IPS-18a (cell line): ENCODE measurements at regions not wholly inside any gene's neighbourhood (a gene's known extent, or its start where the extent isn't known, plus 50 kb on each side); places are given as distances from the start of the nearest gene placed in this dataset.

Source experiments
- H3K27ac ChIP-seq: one replicate; pipeline ENCODE4 v1.5.1; 2013; ENCODE audit warnings: low read length
- H3K27me3 ChIP-seq: one replicate; pipeline ENCODE4 v1.6.1; 2013; ENCODE audit warnings: mild to moderate bottlenecking, low read length; ENCODE audit not compliant: control insufficient read depth, insufficient read depth
- H3K36me3 ChIP-seq: one replicate; pipeline ENCODE4 v1.6.1; 2013; ENCODE audit warnings: low read depth, low read length; ENCODE audit not compliant: control insufficient read depth
- H3K4me1 ChIP-seq: one replicate; pipeline ENCODE4 v1.6.1; 2013; ENCODE audit warnings: low read depth, low read length; ENCODE audit not compliant: control insufficient read depth
- H3K4me3 ChIP-seq: one replicate; pipeline ENCODE4 v1.5.1; 2013; ENCODE audit warnings: low read length
- H3K9ac ChIP-seq: one replicate; pipeline ENCODE4 v1.6.1; 2013; ENCODE audit warnings: mild to moderate bottlenecking, low read length, moderate library complexity
- H3K9me3 ChIP-seq: one replicate; pipeline ENCODE4 v1.6.1; 2013; ENCODE audit warnings: low read depth, low read length; ENCODE audit not compliant: control insufficient read depth

DNA sequence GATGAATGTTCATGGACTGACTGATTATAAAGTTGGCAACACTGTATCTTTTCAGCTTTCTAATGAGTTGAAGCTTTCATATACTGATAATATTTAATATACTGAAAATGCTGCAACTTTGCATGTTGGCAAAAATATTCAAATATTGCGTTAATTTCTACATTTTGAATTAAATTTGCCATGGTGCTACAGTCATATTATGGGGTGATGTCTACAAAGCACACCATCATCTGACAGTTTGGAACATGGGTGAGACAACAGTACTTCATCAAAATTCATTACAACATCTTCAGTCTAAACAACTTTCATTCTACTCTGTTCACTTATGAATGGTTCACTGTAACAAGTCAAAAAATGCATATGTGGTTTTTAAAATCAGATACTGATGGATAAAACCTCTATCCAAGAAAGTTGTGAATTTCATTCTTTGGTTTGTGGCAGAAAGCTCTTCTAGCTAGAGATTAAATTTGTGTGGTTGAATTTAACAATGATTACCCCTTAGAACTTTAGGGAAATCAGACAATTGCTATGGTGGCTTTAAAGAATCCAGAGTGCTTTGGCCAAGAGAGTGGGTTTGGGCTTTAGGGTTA is 136.4 kb downstream of the TMEM26 start:
- H3K9ac ChIP-seq: no peak overlapping the region
- no peaks in the 10 kb centered on the region for H3K9me3 ChIP-seq
- no peak overlapping the region for H3K4me3 ChIP-seq
- no peak overlapping the region for H3K27ac ChIP-seq
- no peaks in the 10 kb centered on the region for H3K36me3 ChIP-seq
- no peaks in the 10 kb centered on the region for H3K27me3 ChIP-seq
- no peaks in the 10 kb centered on the region for H3K4me1 ChIP-seq

DNA sequence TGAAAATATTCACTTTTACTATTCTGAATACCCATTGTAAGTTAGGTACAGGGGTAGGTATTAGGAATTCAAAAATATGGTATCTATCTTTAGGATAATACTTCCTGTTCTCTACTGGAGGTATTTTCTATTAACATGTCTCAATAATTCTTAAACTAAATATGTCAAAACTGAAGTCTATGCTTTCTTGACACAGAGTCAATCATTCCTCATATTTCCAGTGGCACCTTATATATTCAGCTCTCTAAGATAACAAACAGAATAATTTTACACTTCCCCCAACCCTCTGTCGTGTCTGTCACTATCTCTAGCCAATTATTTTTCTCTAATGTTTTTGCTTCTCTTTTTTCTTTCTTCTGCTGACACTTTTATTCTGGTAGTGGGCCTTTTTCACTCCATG is 138.9 kb downstream of the TMEM26 start:
- Histone ChIP-seq H3K4me3 (no peak overlapping the region), H3K9me3 (no peaks in the 10 kb centered on the region), H3K9ac (no peak overlapping the region), H3K36me3 (no peaks in the 10 kb centered on the region), H3K27me3 (no peaks in the 10 kb centered on the region), H3K4me1 (no peaks in the 10 kb centered on the region), H3K27ac (no peak overlapping the region)

DNA sequence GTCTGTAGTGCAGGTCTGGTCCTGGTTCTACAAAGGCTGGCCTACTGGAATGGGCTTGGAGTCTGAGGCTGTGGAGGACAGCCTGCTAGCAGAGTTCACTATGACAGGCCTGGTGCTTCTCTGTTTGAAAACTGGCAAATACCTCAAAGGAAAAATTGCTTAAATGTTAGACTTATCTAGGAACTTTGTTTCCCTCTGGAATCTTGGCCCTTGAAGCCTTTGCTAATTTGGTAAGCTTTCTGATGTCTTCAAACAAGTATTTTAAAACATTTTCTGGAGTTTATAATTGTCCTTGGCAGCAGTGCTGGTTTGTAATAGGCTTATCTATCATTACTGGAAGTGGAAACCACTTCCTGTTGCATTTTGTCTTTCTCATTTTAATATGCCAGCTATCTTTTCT is 139.7 kb downstream of the TMEM26 start:
- Histone ChIP-seq H3K4me1 (no peaks in the 10 kb centered on the region), H3K4me3 (no peak overlapping the region), H3K27me3 (no peaks in the 10 kb centered on the region), H3K36me3 (no peaks in the 10 kb centered on the region), H3K27ac (no peak overlapping the region), H3K9ac (no peak overlapping the region), H3K9me3 (no peaks in the 10 kb centered on the region)

DNA sequence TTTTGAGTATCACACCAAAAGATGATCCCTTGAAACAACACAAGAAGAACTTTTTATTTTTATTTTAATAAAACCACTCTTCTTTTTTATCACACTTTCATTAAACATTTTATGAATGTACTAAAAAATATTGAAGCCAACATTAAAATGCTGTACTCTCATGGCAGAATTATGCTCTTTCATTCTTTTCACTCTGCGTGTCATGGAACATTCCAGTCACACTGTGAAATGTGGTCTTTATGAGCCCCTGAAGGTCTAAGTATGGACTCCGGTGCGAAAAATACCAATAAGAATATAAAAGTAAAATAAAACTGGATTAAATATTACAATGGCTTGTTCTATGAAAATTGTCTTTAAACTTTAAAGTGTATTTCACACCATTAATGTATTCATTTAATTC is 148.4 kb downstream of the TMEM26 start:
- no peaks in the 10 kb centered on the region for H3K4me1 ChIP-seq
- no peaks in the 10 kb centered on the region for H3K9me3 ChIP-seq
- H3K36me3 ChIP-seq: no peaks in the 10 kb centered on the region
- H3K9ac ChIP-seq: no peak overlapping the region
- no peak overlapping the region for H3K27ac ChIP-seq
- no peaks in the 10 kb centered on the region for H3K27me3 ChIP-seq
- no peak overlapping the region for H3K4me3 ChIP-seq

DNA sequence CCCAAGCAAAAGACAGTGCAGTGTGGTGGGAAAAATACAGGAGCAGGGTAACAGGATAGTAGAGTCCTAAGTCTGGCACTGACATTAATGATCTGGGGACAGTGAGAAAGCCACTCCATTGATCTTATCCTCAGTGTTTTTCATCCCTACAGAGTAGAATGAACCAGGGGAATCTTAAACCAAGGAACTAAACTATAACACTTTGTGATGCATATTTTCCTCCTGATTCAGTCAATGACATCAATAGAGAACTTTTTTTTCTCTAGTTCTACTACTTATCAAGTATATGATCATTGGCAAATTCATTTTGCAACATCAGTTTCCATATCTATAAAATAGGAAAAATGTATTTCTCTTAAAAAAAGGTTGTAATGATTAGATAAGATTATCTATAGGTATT is 151.1 kb downstream of the TMEM26 start:
- Histone ChIP-seq H3K4me1 (no peaks in the 10 kb centered on the region), H3K9me3 (no peaks in the 10 kb centered on the region), H3K27me3 (no peaks in the 10 kb centered on the region), H3K9ac (no peak overlapping the region), H3K36me3 (no peaks in the 10 kb centered on the region), H3K4me3 (no peak overlapping the region), H3K27ac (no peak overlapping the region)

DNA sequence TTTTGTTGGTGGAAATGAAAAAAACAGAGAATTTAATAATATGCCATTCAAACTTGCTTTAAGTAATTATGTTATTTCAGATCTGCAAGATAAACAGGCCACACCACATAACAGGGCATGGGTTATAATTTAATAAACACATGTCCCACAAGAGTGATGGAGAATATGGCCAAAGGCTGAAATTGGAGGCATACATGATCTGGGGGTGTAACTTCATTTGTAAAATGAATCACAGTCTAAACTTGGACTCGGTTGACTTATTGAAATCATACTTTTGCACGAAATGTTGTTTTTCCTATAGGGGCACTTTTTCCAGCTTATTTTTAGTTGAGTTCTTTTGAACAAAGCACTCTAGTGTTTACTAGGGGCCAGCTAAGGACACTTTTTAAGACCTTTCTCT is 151.6 kb downstream of the TMEM26 start:
- H3K4me3 ChIP-seq: no peak overlapping the region
- H3K36me3 ChIP-seq: no peaks in the 10 kb centered on the region
- no peak overlapping the region for H3K27ac ChIP-seq
- no peak overlapping the region for H3K9ac ChIP-seq
- no peaks in the 10 kb centered on the region for H3K27me3 ChIP-seq
- no peaks in the 10 kb centered on the region for H3K9me3 ChIP-seq
- no peaks in the 10 kb centered on the region for H3K4me1 ChIP-seq

DNA sequence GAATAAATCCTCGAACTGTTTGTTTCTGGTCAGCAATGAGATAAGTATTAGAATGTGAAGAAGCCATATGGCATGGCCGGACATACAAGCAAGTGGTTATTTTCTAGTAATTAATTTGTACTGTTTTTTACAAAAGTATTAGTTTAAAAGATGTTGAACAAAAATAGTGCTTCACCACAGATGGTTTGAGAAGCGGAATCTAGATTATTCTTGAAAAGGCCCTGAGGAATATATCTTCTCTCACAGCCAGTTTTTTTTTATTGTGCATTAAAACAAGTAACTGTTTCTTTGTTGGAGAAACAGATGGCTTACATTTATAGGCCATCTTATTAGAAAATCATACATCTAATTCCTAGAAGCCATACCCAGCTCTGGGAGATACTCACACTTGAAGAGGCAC is 153.3 kb downstream of the TMEM26 start:
- H3K27me3 ChIP-seq: no peaks in the 10 kb centered on the region
- H3K27ac ChIP-seq: no peak overlapping the region
- H3K9me3 ChIP-seq: no peaks in the 10 kb centered on the region

DNA sequence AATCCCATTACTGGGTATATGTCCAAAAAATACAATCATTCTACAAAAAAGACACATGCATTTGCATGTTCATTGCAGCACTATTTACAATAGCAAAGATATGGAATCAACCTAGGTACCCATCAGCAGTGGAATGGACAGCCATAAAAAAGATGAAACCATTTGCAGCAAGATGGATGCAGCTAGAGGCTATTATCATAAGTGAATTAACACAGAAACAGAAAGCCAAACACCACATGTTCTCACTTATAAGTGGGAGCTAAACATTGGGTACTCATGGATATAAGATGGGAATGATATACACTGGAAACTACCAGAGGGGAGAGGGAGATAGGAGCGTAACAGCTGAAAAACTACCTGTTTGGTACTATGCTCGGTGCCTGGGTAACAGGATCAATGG is 154.0 kb downstream of the TMEM26 start:
- Histone ChIP-seq H3K4me3 (no peak overlapping the region), H3K9ac (no peak overlapping the region), H3K27ac (no peak overlapping the region), H3K4me1 (no peaks in the 10 kb centered on the region), H3K36me3 (no peaks in the 10 kb centered on the region), H3K9me3 (no peaks in the 10 kb centered on the region), H3K27me3 (no peaks in the 10 kb centered on the region)

More for the DNA sequence above, 153.3 kb downstream of the TMEM26 start:
- H3K4me3 ChIP-seq: no peak overlapping the region
- no peaks in the 10 kb centered on the region for H3K36me3 ChIP-seq
- H3K9ac ChIP-seq: no peak overlapping the region
- H3K4me1 ChIP-seq: no peaks in the 10 kb centered on the region

DNA sequence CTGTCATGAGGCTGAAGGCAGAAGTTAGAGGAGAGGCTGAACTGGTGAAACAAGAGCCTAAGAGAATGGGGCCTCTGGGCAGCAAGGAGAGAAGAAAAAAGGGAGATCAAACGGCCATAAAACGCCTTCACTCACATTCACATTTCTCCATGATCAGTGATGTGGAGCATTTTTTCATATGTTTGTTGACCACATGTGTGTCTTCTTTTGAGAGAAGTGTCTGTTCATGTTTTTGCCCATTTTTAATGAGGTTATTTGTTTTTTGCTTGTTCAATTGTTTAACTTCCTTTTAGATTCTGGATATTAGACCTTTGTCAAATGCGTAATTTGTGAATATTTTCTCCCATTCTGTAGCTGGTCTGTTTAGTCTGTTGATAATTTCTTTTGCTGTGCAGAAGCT is 155.0 kb downstream of the TMEM26 start:
- Histone ChIP-seq H3K9ac (no peak overlapping the region), H3K27ac (no peak overlapping the region), H3K36me3 (no peaks in the 10 kb centered on the region), H3K4me1 (no peaks in the 10 kb centered on the region), H3K9me3 (no peaks in the 10 kb centered on the region), H3K4me3 (no peak overlapping the region), H3K27me3 (no peaks in the 10 kb centered on the region)

DNA sequence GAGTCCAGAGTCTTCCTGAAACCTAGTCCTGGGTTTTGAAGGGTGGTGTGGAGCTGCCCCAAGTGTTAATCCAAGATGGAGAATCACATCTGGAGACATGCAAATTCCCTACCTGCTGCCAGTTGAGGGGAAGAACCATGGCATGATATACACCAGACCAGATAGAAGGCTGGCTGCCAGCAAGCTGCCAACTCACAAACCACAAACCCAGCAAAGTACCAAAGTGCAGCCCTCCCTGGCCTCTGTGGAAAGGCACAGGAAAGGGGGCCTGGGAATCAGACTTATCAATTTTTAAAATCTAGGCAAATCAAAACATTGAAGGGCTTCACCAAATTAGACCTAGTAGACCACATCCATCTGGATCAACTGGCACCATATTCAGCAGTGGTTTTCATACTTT is 157.0 kb downstream of the TMEM26 start:
- Histone ChIP-seq H3K9ac (no peak overlapping the region), H3K36me3 (no peaks in the 10 kb centered on the region), H3K4me3 (no peak overlapping the region), H3K9me3 (no peaks in the 10 kb centered on the region), H3K4me1 (peaks cover 7% of the 10 kb centered on the region), H3K27me3 (no peaks in the 10 kb centered on the region), H3K27ac (no peak overlapping the region)

DNA sequence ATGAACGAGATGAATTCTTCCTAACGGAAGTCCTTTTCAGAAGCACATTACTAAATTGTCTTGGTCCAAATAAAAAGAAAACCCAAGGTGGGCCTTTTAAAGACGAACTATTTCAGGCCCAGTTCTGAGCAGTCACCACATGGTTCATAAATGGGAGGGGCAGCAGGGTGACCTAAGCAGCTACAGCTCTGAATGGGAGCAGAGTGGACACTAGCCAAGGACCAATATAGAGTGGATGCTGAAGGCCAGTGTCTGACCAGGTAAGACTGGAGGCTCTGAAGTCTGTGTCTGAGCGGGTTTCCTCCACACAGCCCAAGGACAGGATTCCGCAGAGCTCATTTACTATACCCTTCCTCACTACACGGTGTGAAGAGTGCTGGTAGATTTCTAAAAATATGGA is 159.1 kb downstream of the TMEM26 start:
- Histone ChIP-seq H3K36me3 (no peaks in the 10 kb centered on the region), H3K27me3 (no peaks in the 10 kb centered on the region), H3K4me3 (no peak overlapping the region), H3K4me1 (peaks cover 7% of the 10 kb centered on the region), H3K9ac (no peak overlapping the region), H3K9me3 (no peaks in the 10 kb centered on the region), H3K27ac (no peak overlapping the region)

DNA sequence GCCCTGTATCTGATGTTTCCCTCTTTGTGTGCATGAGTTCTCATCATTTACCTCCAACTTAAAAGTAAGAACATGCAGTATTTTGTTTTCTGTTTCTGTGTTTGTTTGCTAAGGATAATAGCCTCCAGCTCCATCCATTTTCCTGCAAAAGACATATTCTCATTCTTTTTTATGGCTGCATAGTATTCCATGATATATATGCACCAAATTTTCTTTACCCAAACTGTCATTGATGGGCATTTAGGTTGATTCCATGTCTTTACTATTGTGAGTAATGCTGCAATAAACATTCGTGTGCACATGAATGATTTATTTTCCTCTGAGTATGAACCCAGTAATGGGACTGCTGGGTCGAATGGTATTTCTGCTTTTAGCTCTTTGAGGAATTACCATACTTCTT is 163.4 kb downstream of the TMEM26 start:
- Histone ChIP-seq H3K9ac (no peak overlapping the region), H3K9me3 (no peaks in the 10 kb centered on the region), H3K4me3 (no peak overlapping the region), H3K36me3 (no peaks in the 10 kb centered on the region), H3K27me3 (no peaks in the 10 kb centered on the region), H3K27ac (no peak overlapping the region), H3K4me1 (peaks cover 7% of the 10 kb centered on the region)
